Activated CD4-positive, alpha-beta T cell treated with anti-CD3 and anti-CD28 coated beads, Interleukin-2, amount 10 ng/mL, durations not matched to agents 7 days and 5 days (primary cell): ENCODE measurements at regions not wholly inside any gene's neighbourhood (a gene's known extent, or its start where the extent isn't known, plus 50 kb on each side); places are given as distances from the start of the nearest gene placed in this dataset.

Experiments
- CTCF ChIA-PET: fragments of 350-600 bp; sonication (Branson Sonifier 250); formaldehyde crosslinking; loops from one replicate; lab custom pipeline; 2021; ENCODE audit warnings: antibody characterized with exemption; lab: Charles Lee
- POLR2A ChIA-PET: fragments of 350-600 bp; sonication (Branson Sonifier 250); formaldehyde crosslinking; loops from one replicate; lab custom pipeline; 2021; ENCODE audit warnings: antibody characterized with exemption; lab: Charles Lee
- DNase-seq: peaks from one replicate; pipeline ENCODE4 v3.0.0-alpha.2; 2020
- H3K27ac Mint-ChIP-seq: one replicate; pipeline ENCODE4 v1.8.0; 2021; ENCODE audit warnings: mild to moderate bottlenecking, moderate library complexity, mixed read lengths
- H3K27me3 Mint-ChIP-seq: one replicate; pipeline ENCODE4 v1.8.0; 2021; ENCODE audit warnings: mixed read lengths
- H3K36me3 Mint-ChIP-seq: one replicate; pipeline ENCODE4 v1.8.0; 2021; ENCODE audit warnings: low read depth, mixed read lengths
- H3K4me1 Mint-ChIP-seq: one replicate; pipeline ENCODE4 v1.8.0; 2021; ENCODE audit warnings: mixed read lengths
- H3K4me3 Mint-ChIP-seq: one replicate; pipeline ENCODE4 v1.8.0; 2021; ENCODE audit warnings: mild to moderate bottlenecking, moderate library complexity, mixed read lengths
- H3K9me3 Mint-ChIP-seq: one replicate; pipeline ENCODE4 v1.8.0; 2021; ENCODE audit warnings: mixed read lengths

GRCh38 chr5:28743025-28743715, 1704.8 kb upstream of the CDH9 start:
- Mint-ChIP-seq H3K4me1 (no peaks in the 10 kb centered on the region), H3K36me3 (no peaks in the 10 kb centered on the region), H3K9me3 (peaks cover 4% of the 10 kb centered on the region), H3K27ac (no peak overlapping the region), H3K4me3 (no peak overlapping the region), H3K27me3 (no peaks in the 10 kb centered on the region)
- no peak for DNase-seq
- ChIA-PET CTCF (no interaction called here), POLR2A (no interaction called here)

GRCh38 chr5:28737682-28738081, 1699.3 kb upstream of the CDH9 start:
- peaks cover 7% of the 10 kb centered on the region for H3K9me3 Mint-ChIP-seq
- no peaks in the 10 kb centered on the region for H3K27me3 Mint-ChIP-seq
- no peaks in the 10 kb centered on the region for H3K36me3 Mint-ChIP-seq
- ChIA-PET POLR2A (no interaction called here), CTCF (no interaction called here)
- H3K4me3 Mint-ChIP-seq, result no peak overlapping the region
- H3K27ac Mint-ChIP-seq, result no peak overlapping the region
- no peak for DNase-seq
- H3K4me1 Mint-ChIP-seq, result no peaks in the 10 kb centered on the region

DNA sequence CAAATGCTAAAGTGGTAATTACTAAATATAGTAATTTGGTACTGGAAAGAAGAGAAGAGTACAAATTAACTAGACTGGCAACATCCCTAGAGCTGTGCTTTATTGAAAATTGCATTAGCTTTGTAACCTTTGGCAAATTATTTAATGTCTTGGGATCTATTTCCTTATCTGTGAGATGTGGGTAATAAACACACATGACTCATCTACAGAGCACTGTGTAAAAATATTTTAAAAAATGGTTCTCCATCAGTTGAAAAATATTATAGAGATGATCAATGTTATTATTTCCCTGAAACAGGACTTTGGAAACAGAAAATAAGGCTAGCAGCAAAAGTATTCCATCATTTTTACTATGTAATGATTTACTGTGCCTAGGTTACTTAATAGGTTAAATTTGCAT, 1698.8 kb upstream of the CDH9 start:
- POLR2A ChIA-PET, result no interaction called here
- no peak overlapping the region for H3K27ac Mint-ChIP-seq
- no peaks in the 10 kb centered on the region for H3K36me3 Mint-ChIP-seq
- no peaks in the 10 kb centered on the region for H3K27me3 Mint-ChIP-seq
- DNase-seq, result no peak
- H3K4me1 Mint-ChIP-seq, result no peaks in the 10 kb centered on the region
- no peak overlapping the region for H3K4me3 Mint-ChIP-seq
- CTCF ChIA-PET, result no interaction called here
- H3K9me3 Mint-ChIP-seq, result peaks cover 7% of the 10 kb centered on the region

DNA sequence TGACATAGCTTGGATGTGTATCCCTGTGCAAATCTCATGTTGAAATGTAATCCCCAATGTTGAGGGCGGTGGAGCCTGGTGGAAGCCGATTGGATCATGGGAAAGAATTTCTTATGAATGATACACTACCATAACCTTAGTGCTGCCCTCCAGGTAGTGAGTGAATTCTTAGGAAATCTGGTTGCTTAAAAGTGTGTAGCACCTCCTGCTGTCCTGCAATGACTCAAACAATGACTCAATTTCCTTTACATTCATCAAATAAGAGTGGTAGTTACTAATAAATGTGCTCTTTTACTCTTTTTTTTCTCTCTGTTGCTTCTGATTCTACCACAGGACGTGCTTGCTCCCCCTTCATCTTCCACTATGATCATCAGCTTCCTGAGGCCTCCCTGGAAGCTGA, 1696.0 kb upstream of the CDH9 start:
- Mint-ChIP-seq H3K36me3 (no peaks in the 10 kb centered on the region), H3K27ac (no peak overlapping the region), H3K27me3 (no peaks in the 10 kb centered on the region), H3K4me3 (no peak overlapping the region), H3K4me1 (no peaks in the 10 kb centered on the region), H3K9me3 (peaks cover 7% of the 10 kb centered on the region)
- no peak for DNase-seq
- ChIA-PET POLR2A (no interaction called here), CTCF (no interaction called here)

- H3K4me3 Mint-ChIP-seq, result no peak overlapping the region
These were observed 1690.7 kb upstream of the CDH9 start for GRCh38 chr5:28729067-28729466.

DNA sequence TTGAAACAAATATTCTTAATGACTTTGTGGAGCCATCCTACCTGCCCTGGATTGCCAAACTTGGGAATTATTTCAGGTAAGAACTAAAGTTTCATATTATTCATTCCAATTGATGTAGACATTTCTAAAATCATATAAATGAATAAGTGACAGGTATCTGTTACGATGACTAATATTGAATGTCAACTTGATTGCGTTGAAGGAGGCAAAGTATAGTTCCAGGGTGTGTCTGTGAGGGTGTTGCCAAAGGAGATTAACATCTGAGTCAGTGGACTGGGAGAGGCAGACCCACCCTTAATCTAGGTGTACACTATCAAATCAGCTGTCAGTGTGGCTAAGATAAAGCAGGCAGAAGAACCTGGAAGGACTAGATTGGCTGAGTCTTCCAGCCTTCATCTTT, 1688.4 kb upstream of the CDH9 start:
- no peak for DNase-seq
- peaks cover 11% of the 10 kb centered on the region for H3K9me3 Mint-ChIP-seq
- no peaks in the 10 kb centered on the region for H3K36me3 Mint-ChIP-seq
- H3K4me3 Mint-ChIP-seq, result no peak overlapping the region
- no peak overlapping the region for H3K27ac Mint-ChIP-seq
- H3K27me3 Mint-ChIP-seq, result no peaks in the 10 kb centered on the region
- ChIA-PET CTCF (no interaction called here), POLR2A (no interaction called here)
- no peaks in the 10 kb centered on the region for H3K4me1 Mint-ChIP-seq

More at GRCh38 chr5:28729067-28729466, 1690.7 kb upstream of the CDH9 start:
- no peak overlapping the region for H3K27ac Mint-ChIP-seq
- CTCF ChIA-PET, result no interaction called here
- H3K36me3 Mint-ChIP-seq, result no peaks in the 10 kb centered on the region
- no peaks in the 10 kb centered on the region for H3K27me3 Mint-ChIP-seq
- DNase-seq, result no peak
- peaks cover 7% of the 10 kb centered on the region for H3K9me3 Mint-ChIP-seq
- POLR2A ChIA-PET, result no interaction called here
- no peaks in the 10 kb centered on the region for H3K4me1 Mint-ChIP-seq

DNA sequence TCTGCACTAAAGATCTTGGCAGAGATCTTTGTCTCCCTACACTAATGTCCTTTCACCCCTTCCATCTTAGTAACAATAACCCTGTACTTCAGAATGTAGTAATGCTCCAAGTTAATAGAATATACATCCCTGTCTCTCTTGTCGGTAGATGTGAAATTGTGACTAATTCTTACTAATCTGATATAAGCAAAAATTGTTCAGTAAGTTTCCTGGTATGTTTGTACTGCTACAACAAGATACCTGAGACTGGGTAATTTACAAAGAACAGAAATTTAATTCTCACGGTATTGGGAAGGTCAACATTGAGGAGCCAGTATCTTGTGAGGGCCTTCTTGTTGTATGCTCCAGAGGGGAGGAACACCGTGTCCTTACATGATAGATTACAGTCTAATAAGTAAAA, 1686.6 kb upstream of the CDH9 start:
- Mint-ChIP-seq H3K27ac (no peak overlapping the region), H3K9me3 (peaks cover 8% of the 10 kb centered on the region), H3K4me1 (no peaks in the 10 kb centered on the region), H3K27me3 (no peaks in the 10 kb centered on the region), H3K36me3 (no peaks in the 10 kb centered on the region), H3K4me3 (no peak overlapping the region)
- ChIA-PET POLR2A (no interaction called here), CTCF (no interaction called here)
- DNase-seq, result no peak

DNA sequence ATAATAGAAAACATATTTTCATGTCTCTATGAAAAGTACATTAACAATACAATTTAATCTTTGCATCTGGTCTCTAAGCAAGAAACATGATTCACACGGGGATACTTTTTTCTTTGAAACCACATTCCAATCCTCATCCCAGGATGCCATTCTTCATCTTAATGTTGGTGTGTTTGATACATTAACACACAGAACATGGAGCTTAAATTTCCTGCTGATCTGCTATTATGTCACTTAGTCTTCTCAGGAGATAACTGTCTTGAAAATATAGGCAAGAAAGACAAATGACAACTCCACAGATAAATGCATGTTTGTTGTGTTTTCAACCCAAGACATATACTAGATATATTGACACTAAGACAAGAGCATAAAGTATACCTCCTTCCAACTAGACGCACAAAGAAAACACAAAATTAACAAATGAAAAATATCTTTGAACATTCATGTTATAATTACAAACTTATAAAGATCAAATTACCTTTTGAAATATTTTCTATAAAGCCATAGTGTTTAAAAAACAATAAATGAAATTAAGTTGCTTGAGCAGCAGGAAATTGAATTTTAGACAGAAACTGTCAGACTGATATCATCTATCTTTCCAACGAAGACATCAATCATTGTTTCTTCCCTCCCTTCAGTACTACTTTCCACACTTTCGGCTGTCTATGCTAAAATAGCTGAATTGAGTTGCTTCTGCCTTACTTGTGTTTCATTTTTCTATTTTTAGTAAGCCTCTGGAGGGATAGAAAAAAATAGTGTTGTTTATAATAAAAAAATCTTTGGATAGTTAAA, 1676.7 kb upstream of the CDH9 start:
- no peak for DNase-seq
- no peak overlapping the region for H3K4me3 Mint-ChIP-seq
- ChIA-PET POLR2A (no interaction called here), CTCF (no interaction called here)
- H3K27ac Mint-ChIP-seq, result no peak overlapping the region
- no peaks in the 10 kb centered on the region for H3K9me3 Mint-ChIP-seq
- H3K27me3 Mint-ChIP-seq, result no peaks in the 10 kb centered on the region
- H3K4me1 Mint-ChIP-seq, result no peaks in the 10 kb centered on the region
- no peaks in the 10 kb centered on the region for H3K36me3 Mint-ChIP-seq

DNA sequence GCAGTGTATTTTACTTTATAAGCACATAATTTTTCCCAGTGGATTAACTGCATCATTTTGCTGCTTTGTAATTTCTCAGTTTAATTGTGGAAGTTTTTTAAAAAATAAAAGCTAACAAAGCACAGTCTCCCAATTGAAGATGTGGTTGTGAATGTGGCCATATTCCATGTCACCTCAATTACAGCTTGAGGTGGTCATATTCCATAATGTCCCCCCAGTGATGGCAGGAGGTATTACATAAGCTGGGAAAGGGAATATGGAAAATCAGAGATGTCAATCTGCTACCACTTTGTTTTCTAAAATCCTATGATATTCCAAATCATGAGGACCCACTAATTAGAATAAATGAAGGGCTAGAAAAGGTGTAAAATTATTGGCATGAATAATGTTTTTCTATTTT, 1672.0 kb upstream of the CDH9 start:
- Mint-ChIP-seq H3K36me3 (no peaks in the 10 kb centered on the region), H3K27me3 (no peaks in the 10 kb centered on the region), H3K9me3 (peaks cover 3% of the 10 kb centered on the region), H3K4me3 (no peak overlapping the region), H3K27ac (no peak overlapping the region), H3K4me1 (no peaks in the 10 kb centered on the region)
- ChIA-PET POLR2A (no interaction called here), CTCF (no interaction called here)
- no peak for DNase-seq

DNA sequence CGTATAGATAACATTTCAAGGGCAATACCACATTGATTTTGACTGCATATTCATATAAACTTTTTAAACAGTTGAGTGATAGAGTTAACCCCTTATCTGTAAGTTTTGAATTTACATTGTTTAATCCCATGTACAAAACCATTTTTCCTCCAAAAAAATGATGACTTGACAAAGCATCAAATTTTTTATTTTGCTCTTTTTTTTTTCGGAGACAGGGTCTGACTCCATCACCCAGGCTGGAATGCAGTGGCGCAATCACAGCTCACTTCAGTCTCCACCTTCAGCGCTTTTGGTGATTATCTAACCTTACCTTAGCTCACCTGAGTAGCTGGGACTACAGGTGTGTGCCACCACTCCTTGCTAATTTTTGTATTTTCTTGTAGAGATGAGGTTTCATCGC, 1670.1 kb upstream of the CDH9 start:
- POLR2A ChIA-PET, result no interaction called here
- CTCF ChIA-PET, result no interaction called here
- no peak overlapping the region for H3K4me3 Mint-ChIP-seq
- H3K27ac Mint-ChIP-seq, result no peak overlapping the region
- no peaks in the 10 kb centered on the region for H3K36me3 Mint-ChIP-seq
- no peak for DNase-seq
- peaks cover 3% of the 10 kb centered on the region for H3K9me3 Mint-ChIP-seq
- H3K27me3 Mint-ChIP-seq, result no peaks in the 10 kb centered on the region
- no peaks in the 10 kb centered on the region for H3K4me1 Mint-ChIP-seq

DNA sequence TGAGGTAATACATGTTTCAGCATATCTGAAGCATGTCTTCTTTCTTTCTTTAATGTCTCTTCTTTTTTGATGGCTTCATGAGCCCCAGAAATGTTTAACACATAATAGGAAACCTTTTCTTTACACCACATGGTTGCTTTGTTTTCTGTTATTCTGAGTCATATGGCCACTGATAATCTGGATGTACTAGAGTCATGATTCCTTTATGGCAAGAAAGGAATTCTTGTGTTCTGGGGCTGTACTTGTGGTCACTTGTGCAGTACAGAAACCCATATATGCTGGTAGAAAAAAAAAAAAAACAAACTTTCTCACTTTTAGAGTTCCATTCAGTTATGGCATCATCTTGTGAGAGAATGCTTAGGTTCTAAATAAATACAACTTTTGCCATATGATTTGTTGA, 1669.3 kb upstream of the CDH9 start:
- POLR2A ChIA-PET, result no interaction called here
- no peaks in the 10 kb centered on the region for H3K36me3 Mint-ChIP-seq

GRCh38 chr5:28703651-28704260, 1665.4 kb upstream of the CDH9 start:
- CTCF ChIA-PET, result no interaction called here
- no peaks in the 10 kb centered on the region for H3K36me3 Mint-ChIP-seq
- no peak overlapping the region for H3K27ac Mint-ChIP-seq

More for the DNA sequence above, 1669.3 kb upstream of the CDH9 start:
- DNase-seq, result no peak
- Mint-ChIP-seq H3K4me3 (no peak overlapping the region), H3K9me3 (peaks cover 3% of the 10 kb centered on the region), H3K4me1 (no peaks in the 10 kb centered on the region), H3K27ac (no peak overlapping the region), H3K27me3 (no peaks in the 10 kb centered on the region)
- CTCF ChIA-PET, result no interaction called here

GRCh38 chr5:28691526-28691925, 1653.1 kb upstream of the CDH9 start:
- Mint-ChIP-seq H3K27ac (no peak overlapping the region), H3K27me3 (no peaks in the 10 kb centered on the region), H3K36me3 (no peaks in the 10 kb centered on the region), H3K4me1 (no peaks in the 10 kb centered on the region), H3K9me3 (peaks cover 3% of the 10 kb centered on the region), H3K4me3 (no peak overlapping the region)
- CTCF ChIA-PET, result no interaction called here
- POLR2A ChIA-PET, result no interaction called here
- DNase-seq, result no peak

More at GRCh38 chr5:28703651-28704260, 1665.4 kb upstream of the CDH9 start:
- peaks cover 8% of the 10 kb centered on the region for H3K9me3 Mint-ChIP-seq
- H3K4me1 Mint-ChIP-seq, result no peaks in the 10 kb centered on the region
- no peaks in the 10 kb centered on the region for H3K27me3 Mint-ChIP-seq
- DNase-seq, result no peak
- POLR2A ChIA-PET, result no interaction called here
- H3K4me3 Mint-ChIP-seq, result no peak overlapping the region
